NB4 (cell line): ENCODE measurements at regions not wholly inside any gene's neighbourhood (a gene's known extent, or its start where the extent isn't known, plus 50 kb on each side); places are given as distances from the start of the nearest gene placed in this dataset.
"Not testable (repeated sequence)": the region's sequence is repeated elsewhere in the genome, so short reads cannot be mapped to it uniquely, and the experiment has no call there.

Source experiments
- DNase-seq: peaks from one replicate; pipeline ENCODE4 v3.0.0; 2010; ENCODE audit warnings: low read depth
- H3K4me3 ChIP-seq: one replicate; pipeline ENCODE4 v1.5.1; 2011; ENCODE audit warnings: mild to moderate bottlenecking, low read depth, low read length, moderate library complexity
- CTCF ChIP-seq: IDR thresholded peaks from one replicate; pipeline ENCODE4 v1.5.1; 2012; ENCODE audit warnings: low read depth, low read length

- DNase-seq: not testable (repeated sequence)
These were observed 473.3 kb downstream of the SPATA31A6 start for GRCh38 chr9:42656789-42657188.

DNA sequence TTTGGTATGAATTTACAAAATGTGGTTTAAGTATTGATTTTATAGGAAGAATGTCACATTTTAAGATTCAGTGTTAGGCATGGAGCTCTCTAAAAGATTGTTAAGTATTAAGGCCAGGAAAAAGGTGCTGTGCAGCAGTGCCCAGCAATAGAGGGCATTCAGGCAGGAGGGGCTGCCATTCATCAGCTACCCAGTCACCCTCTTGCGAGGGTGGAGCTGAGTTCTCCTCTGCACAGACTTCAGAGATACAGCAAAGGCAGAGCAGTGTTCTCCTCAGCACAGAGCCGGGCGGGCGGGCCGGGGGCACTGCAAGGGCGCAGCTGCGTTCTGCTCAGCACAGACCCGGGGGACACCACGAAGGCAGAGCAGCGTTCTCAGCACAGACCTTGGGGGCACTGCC, 474.0 kb downstream of the SPATA31A6 start:
- DNase-seq: not testable (repeated sequence)

More at GRCh38 chr9:42656789-42657188, 473.3 kb downstream of the SPATA31A6 start:
- not testable (repeated sequence) for H3K4me3 ChIP-seq

GRCh38 chr9:42697146-42697545, 513.7 kb downstream of the SPATA31A6 start:
- not testable (repeated sequence) for H3K4me3 ChIP-seq, DNase-seq

More for the DNA sequence above, 474.0 kb downstream of the SPATA31A6 start:
- H3K4me3 ChIP-seq: not testable (repeated sequence)

- not testable (repeated sequence) for DNase-seq, H3K4me3 ChIP-seq
These were observed 519.4 kb downstream of the SPATA31A6 start for GRCh38 chr9:42702890-42703289.

- peak; percentile 2 for DNase-seq
- H3K4me3 ChIP-seq: not testable (repeated sequence)
These were observed 541.7 kb downstream of the SPATA31A6 start for GRCh38 chr9:42724841-42725835.

- not testable (repeated sequence) for H3K4me3 ChIP-seq
- TF ChIP-seq CTCF: peak; percentile 62
These were observed 559.8 kb downstream of the SPATA31A6 start for GRCh38 chr9:42743030-42743814.

GRCh38 chr9:42757251-42757650, 573.8 kb downstream of the SPATA31A6 start:
- DNase-seq, H3K4me3 ChIP-seq: not testable (repeated sequence)

More at GRCh38 chr9:42743030-42743814, 559.8 kb downstream of the SPATA31A6 start:
- peak; percentile 61 for DNase-seq

DNA sequence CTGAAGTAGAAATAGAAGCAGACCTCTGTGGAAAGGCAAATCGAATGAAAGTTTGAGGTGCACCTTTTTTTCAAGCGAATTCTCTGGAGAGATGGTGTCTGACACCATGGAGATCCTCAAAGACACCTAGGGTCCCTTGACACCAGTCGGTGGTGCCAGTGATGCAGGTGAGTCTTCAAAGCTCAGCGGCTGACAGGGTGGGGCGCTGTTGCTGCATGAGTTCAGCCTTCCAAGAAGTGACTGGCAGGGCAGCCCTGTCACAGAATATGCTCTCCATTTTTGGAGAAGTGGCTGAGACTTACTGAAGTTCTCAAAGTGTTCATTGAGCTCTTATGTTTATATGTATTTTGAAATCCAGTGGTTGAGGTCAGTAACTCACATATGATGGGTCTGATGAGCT, 575.9 kb downstream of the SPATA31A6 start:
- not testable (repeated sequence) for DNase-seq, H3K4me3 ChIP-seq

DNA sequence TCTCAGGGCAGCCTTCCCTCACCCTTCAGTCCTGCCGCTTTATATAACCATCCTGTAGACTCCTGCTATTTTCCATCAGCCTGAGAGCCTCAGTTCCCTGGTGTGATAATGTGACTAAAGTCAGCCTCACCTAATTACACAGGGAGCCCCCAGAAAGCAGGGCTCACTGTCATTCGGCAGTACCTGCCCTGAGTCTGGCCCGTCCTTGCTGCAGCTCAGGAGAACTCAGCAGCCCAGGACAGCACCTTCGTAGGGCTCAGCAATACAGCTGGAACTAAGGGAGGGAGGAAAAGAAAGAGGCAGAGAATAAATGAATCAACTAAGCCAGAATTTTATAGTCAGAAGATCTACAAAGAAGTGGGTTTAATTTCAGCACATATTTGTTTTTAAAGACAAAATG, 598.7 kb downstream of the SPATA31A6 start:
- not testable (repeated sequence) for DNase-seq, H3K4me3 ChIP-seq

DNA sequence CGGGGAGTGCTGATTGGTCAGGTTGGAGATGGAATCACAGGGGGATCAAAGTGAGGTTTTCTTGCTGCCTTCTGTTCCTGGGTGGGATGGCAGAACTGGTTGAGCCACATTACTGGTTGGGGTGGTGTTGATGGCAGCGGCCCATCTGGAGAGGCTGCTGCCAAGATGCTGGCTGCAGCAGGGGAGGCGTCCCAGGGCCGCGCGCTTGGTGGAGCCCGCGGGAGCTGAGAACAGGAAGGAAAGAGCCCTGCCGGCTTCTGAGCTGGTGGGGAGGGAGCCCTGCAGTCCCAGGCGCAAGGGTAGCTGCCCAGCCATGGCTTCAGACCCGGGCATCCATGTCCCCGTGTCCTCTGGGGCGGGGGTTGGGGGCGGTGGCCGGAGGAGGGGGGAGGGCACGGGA, 609.3 kb downstream of the SPATA31A6 start:
- not testable (repeated sequence) for H3K4me3 ChIP-seq, DNase-seq

GRCh38 chr9:42798571-42798970, 615.1 kb downstream of the SPATA31A6 start:
- not testable (repeated sequence) for DNase-seq, H3K4me3 ChIP-seq

- H3K4me3 ChIP-seq, DNase-seq: not testable (repeated sequence)
These were observed 619.3 kb downstream of the SPATA31A6 start for GRCh38 chr9:42802716-42803115.

- DNase-seq, H3K4me3 ChIP-seq: not testable (repeated sequence)
These were observed 623.2 kb downstream of the SPATA31A6 start for GRCh38 chr9:42806674-42807073.

DNA sequence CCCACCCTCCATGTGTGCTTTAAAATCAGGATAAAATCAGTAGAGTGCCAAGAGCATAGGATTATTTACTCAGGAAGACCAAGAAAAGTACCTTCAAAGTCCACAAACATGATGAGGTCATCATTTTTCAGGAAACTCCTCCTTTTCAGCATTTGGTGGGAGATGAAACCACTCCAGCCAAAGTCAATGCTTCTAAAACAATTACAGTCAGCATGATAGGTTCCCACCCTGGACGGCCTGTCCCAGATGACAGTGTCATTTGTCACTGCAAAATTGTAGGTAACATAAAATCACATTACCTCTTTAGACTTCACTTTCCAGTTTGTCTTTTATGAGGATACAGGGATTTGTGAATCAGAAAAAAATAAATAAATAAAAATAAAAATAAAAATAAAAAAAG, 638.0 kb downstream of the SPATA31A6 start:
- not testable (repeated sequence) for DNase-seq

DNA sequence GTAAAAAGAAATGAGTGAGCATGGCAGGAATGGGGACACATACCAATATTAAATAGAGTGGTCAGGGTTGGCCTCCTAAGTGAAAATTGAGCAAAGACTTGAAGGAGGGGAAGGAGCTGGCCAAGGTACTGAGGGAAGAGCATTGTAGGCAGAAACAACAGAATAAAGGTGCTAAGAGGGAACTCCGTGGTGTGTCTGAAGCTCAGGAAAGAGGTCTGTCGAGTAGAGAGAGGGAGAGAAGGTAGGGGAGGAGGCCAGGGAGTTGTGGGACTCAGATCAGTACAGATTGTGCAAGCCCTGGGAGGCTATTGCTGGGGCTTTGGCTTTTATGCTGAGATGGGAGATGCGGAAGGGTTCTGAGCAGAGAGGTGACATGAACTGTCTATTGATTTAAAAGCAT, 664.7 kb downstream of the SPATA31A6 start:
- DNase-seq, H3K4me3 ChIP-seq: not testable (repeated sequence)

More for the DNA sequence above, 638.0 kb downstream of the SPATA31A6 start:
- not testable (repeated sequence) for H3K4me3 ChIP-seq

- not testable (repeated sequence) for DNase-seq, H3K4me3 ChIP-seq
These were observed 667.6 kb downstream of the SPATA31A6 start for GRCh38 chr9:42850896-42851693.

DNA sequence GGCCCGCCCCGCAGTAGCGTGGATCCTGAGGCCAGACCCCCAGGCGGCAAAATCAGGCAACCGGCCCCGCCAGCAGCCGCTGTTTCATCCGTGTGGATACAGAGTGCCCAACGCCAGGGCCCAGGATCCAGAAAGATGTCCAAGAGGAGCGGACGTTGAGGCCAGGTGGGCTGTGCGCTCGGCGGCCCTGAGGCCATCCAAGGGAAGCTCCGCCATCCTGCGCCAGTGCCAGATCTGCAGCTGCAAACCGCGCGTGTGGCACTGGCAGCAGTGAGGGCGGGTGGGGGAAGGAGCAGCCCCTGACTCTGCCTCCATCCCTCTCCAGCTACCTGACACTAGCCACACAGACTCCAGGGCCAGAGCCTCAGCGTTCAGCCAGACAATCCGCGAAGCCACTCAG, 668.2 kb downstream of the SPATA31A6 start:
- H3K4me3 ChIP-seq, DNase-seq: not testable (repeated sequence)
